ENCODE measurements at regions not wholly inside any gene's neighbourhood (a gene's known extent, or its start where the extent isn't known, plus 50 kb on each side); places are given as distances from the start of the nearest gene placed in this dataset.

DNA sequence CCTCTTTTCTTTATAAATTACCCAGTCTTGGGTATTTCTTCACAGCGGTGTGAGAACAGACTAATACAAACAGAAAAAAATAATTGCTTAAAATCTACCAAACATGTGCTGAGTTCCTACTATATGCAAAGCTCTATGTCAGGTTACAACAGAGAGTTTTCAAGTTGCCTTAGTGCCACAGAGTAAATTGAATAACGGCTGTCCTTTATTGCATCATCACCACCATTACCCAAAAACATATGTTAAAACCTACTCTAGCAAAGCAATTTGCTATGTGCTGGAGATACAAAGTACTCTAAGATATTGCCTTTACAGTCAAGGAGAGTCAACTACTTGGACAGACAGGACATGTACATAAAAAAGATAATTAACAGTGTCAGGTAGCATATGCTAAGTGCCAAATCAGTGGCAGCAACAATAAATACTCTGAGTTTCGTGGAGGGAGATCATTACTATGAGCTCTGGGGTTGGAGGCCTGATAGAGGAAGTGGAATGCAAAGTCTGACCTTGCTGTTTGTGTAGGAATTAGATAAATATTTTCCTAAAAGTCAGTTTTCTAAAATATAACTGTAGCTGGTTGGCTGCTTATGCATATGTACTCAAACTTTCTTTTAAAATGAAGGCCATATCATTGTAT lies 1058.7 kb upstream of the WWC1 start:
- TF ChIP-seq, protein P1, sequence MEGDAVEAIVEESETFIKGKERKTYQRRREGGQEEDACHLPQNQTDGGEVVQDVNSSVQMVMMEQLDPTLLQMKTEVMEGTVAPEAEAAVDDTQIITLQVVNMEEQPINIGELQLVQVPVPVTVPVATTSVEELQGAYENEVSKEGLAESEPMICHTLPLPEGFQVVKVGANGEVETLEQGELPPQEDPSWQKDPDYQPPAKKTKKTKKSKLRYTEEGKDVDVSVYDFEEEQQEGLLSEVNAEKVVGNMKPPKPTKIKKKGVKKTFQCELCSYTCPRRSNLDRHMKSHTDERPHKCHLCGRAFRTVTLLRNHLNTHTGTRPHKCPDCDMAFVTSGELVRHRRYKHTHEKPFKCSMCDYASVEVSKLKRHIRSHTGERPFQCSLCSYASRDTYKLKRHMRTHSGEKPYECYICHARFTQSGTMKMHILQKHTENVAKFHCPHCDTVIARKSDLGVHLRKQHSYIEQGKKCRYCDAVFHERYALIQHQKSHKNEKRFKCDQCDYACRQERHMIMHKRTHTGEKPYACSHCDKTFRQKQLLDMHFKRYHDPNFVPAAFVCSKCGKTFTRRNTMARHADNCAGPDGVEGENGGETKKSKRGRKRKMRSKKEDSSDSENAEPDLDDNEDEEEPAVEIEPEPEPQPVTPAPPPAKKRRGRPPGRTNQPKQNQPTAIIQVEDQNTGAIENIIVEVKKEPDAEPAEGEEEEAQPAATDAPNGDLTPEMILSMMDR (IDR thresholded peaks at IDR 0.05): no peak
- TF ChIP-seq POLR2A (IDR thresholded peaks at IDR 0.05): no peak
- no peak for TF ChIP-seq EP300 (IDR thresholded peaks at IDR 0.05; ENCODE audit: low read depth)

Data from transverse colon (tissue), 3 donors.